Kidney (tissue), 13 donors: ENCODE measurements at regions not wholly inside any gene's neighbourhood (a gene's known extent, or its start where the extent isn't known, plus 50 kb on each side); places are given as distances from the start of the nearest gene placed in this dataset.

Experiments used
- DNase-seq, 5 donors: peaks; one replicate each; pipeline ENCODE4 v3.0.0-alpha.2; 2013 to 2020
- FAIRE-seq: peaks from 2 replicates; lab custom pipeline; 2012; peaks lifted over from hg19 to GRCh38; lab: Jason Lieb, UNC
- H3K27ac ChIP-seq, 2 donors: one replicate each; pipeline ENCODE4 v1.7.0; 2013; ENCODE audit warnings: low read depth in 2 of 2, low read length in 2 of 2, inconsistent platforms in 1 of 2
- H3K27me3 ChIP-seq: one replicate; pipeline ENCODE4 v1.7.1; 2013; ENCODE audit warnings: low read length, inconsistent platforms; ENCODE audit not compliant: control insufficient read depth, insufficient read depth
- H3K36me3 ChIP-seq, 3 donors: one replicate each; pipeline versions ENCODE4 v1.7.0 to v1.7.1; 2013; ENCODE audit warnings: low read length in 3 of 3, control low read depth in 1 of 3, inconsistent platforms in 1 of 3; ENCODE audit not compliant: insufficient read depth in 3 of 3, control insufficient read depth in 2 of 3
- H3K4me1 ChIP-seq, 3 donors: one replicate each; pipeline versions ENCODE4 v1.7.0 to v1.7.1; 2013; ENCODE audit warnings: low read length in 3 of 3, inconsistent platforms in 1 of 3, low read depth in 1 of 3; ENCODE audit not compliant: control insufficient read depth in 2 of 3, insufficient read depth in 2 of 3
- H3K4me3 ChIP-seq, 3 donors: one replicate each; pipeline versions ENCODE4 v1.7.0 to v1.8.1; 2013; ENCODE audit warnings: low read length in 3 of 3, control low read depth in 1 of 3, inconsistent platforms in 1 of 3
- H3K9ac ChIP-seq, 3 donors: one replicate each; pipeline versions ENCODE4 v1.7.0 to v1.7.1; 2013; ENCODE audit warnings: low read length in 3 of 3, control low read depth in 1 of 3, inconsistent platforms in 1 of 3
- H3K9me3 ChIP-seq, 3 donors: one replicate each; pipeline versions ENCODE4 v1.7.0 to v1.7.1; 2013; ENCODE audit warnings: low read length in 3 of 3, control low read depth in 1 of 3, inconsistent platforms in 1 of 3; ENCODE audit not compliant: control insufficient read depth in 2 of 3, insufficient read depth in 1 of 3
- CTCF ChIP-seq: IDR thresholded peaks from 3 replicates; pipeline ENCODE4 v1.5.1; 2012; ENCODE audit warnings: mild to moderate bottlenecking, moderate library complexity, borderline replicate concordance; ENCODE audit not compliant: insufficient read depth; ENCODE audit errors: extremely low read depth
- intact Hi-C: fragments of 100-400 bp; cut with DNase I; formaldehyde crosslinking; loops from one replicate; pipeline ENCODE4 v1.11.1; 2022
- donor health status: control.
- donor health status: control.
- donor health status: control.
- donor health status: control.
- donor health status: control.
- donor health status: DM: yes; HTN: yes; CAD: no.
- donor health status: Normal renal cell carcinoma (clear cell type).

- intact Hi-C loops, result no loop called here
- Histone ChIP-seq H3K27ac (no peak overlapping the region), H3K36me3 (no peaks in the 10 kb centered on the region), H3K27me3 (no peaks in the 10 kb centered on the region), H3K9me3 (no peaks in the 10 kb centered on the region), H3K4me3 (no peak overlapping the region), H3K9ac (no peak overlapping the region), H3K4me1 (no peaks in the 10 kb centered on the region)
- FAIRE-seq, result no peak
- no peak for DNase-seq
- TF ChIP-seq CTCF, result no peak
Measured at GRCh38 chr3:191882289-191882688, 421.3 kb downstream of the PYDC2 start.

GRCh38 chr3:191884132-191884531, 423.2 kb downstream of the PYDC2 start:
- DNase-seq (no peak), FAIRE-seq (no peak)
- intact Hi-C loops, result no loop called here
- Histone ChIP-seq H3K4me1 (no peaks in the 10 kb centered on the region), H3K9me3 (no peaks in the 10 kb centered on the region), H3K27ac (no peak overlapping the region), H3K4me3 (no peak overlapping the region), H3K9ac (no peak overlapping the region), H3K36me3 (no peaks in the 10 kb centered on the region), H3K27me3 (no peaks in the 10 kb centered on the region)
- TF ChIP-seq CTCF, result no peak

GRCh38 chr3:191889106-191889505, 428.1 kb downstream of the PYDC2 start:
- no peak overlapping the region for H3K27ac ChIP-seq
- H3K9ac ChIP-seq, result no peak overlapping the region
- no peaks in the 10 kb centered on the region for H3K36me3 ChIP-seq
- H3K27me3 ChIP-seq, result no peaks in the 10 kb centered on the region
- DNase-seq (no peak), FAIRE-seq (no peak)
- intact Hi-C loops, result no loop called here
- no peaks in the 10 kb centered on the region for H3K4me1 ChIP-seq
- H3K9me3 ChIP-seq, result no peaks in the 10 kb centered on the region
- TF ChIP-seq CTCF, result no peak
- no peak overlapping the region for H3K4me3 ChIP-seq

GRCh38 chr3:191889756-191890155, 428.8 kb downstream of the PYDC2 start:
- no peak for DNase-seq
- no peak overlapping the region for H3K27ac ChIP-seq
- no peak for TF ChIP-seq CTCF
- H3K27me3 ChIP-seq, result no peaks in the 10 kb centered on the region
- no peaks in the 10 kb centered on the region for H3K36me3 ChIP-seq
- H3K4me1 ChIP-seq, result no peaks in the 10 kb centered on the region
- FAIRE-seq, result no peak
- intact Hi-C loops, result no loop called here
- no peak overlapping the region for H3K9ac ChIP-seq
- no peaks in the 10 kb centered on the region for H3K9me3 ChIP-seq
- no peak overlapping the region for H3K4me3 ChIP-seq
